Hepatocyte (in vitro differentiated cells): ENCODE measurements at regions not wholly inside any gene's neighbourhood (a gene's known extent, or its start where the extent isn't known, plus 50 kb on each side); places are given as distances from the start of the nearest gene placed in this dataset.

Experiments
- CTCF ChIP-seq: fragments of 200-600 bp; sonication (generic); IDR thresholded peaks from 2 replicates; pipeline ENCODE4 v1.5.1; 2016; ENCODE audit warnings: antibody characterized with exemption, mild to moderate bottlenecking; ENCODE audit not compliant: poor library complexity
- EZH2 ChIP-seq: fragments of 200-600 bp; sonication (generic); IDR thresholded peaks from 2 replicates; pipeline ENCODE4 v1.6.1; 2016; ENCODE audit warnings: antibody characterized with exemption, mild to moderate bottlenecking, borderline replicate concordance

- no peak for TF ChIP-seq CTCF
- TF ChIP-seq EZH2 = no peak
Measured at GRCh38 chr6:41434803-41435481, 99.5 kb downstream of the NCR2 start.
